GM12874 (cell line): ENCODE measurements at regions not wholly inside any gene's neighbourhood (a gene's known extent, or its start where the extent isn't known, plus 50 kb on each side); places are given as distances from the start of the nearest gene placed in this dataset.

Experiments
- CTCF ChIP-seq: IDR thresholded peaks from 2 replicates; pipeline ENCODE4 v1.5.1; 2011; ENCODE audit warnings: low read depth, mild to moderate bottlenecking, control low read depth, low read length, moderate library complexity; ENCODE audit not compliant: insufficient read depth

GRCh38 chr5:30749971-30750370 is 443.5 kb upstream of the CDH6 start:
- TF ChIP-seq CTCF, result no peak

- TF ChIP-seq CTCF, result no peak
These were observed 446.1 kb upstream of the CDH6 start for GRCh38 chr5:30747412-30747811.

- no peak for TF ChIP-seq CTCF
These were observed 456.8 kb upstream of the CDH6 start for GRCh38 chr5:30736669-30737068.

- TF ChIP-seq CTCF, result no peak
These were observed 459.4 kb upstream of the CDH6 start for GRCh38 chr5:30734118-30734517.

GRCh38 chr5:30725073-30725472 is 468.4 kb upstream of the CDH6 start:
- TF ChIP-seq CTCF, result no peak

GRCh38 chr5:30698217-30698616 is 495.3 kb upstream of the CDH6 start:
- no peak for TF ChIP-seq CTCF

- no peak for TF ChIP-seq CTCF
These were observed 500.2 kb upstream of the CDH6 start for GRCh38 chr5:30693326-30693725.

- no peak for TF ChIP-seq CTCF
These were observed 502.6 kb upstream of the CDH6 start for GRCh38 chr5:30690931-30691330.
